Lung (tissue), 11 donors: ENCODE measurements at regions not wholly inside any gene's neighbourhood (a gene's known extent, or its start where the extent isn't known, plus 50 kb on each side); places are given as distances from the start of the nearest gene placed in this dataset.

Source experiments
- ATAC-seq: fragments of 200-7000 bp; cut with Tn5 transposase; one replicate; pipeline ENCODE4 v1.9.1; 2020; ENCODE audit warnings: moderate number of reproducible peaks; ENCODE audit not compliant: insufficient read depth, low FRiP score
- DNase-seq, 3 donors: peaks; one replicate each; pipeline ENCODE4 v3.0.0-alpha.2; 2013 to 2017
- H3K27ac ChIP-seq, 2 donors: one replicate each; pipeline ENCODE4 v1.5.1; 2013; ENCODE audit warnings: mild to moderate bottlenecking in 2 of 2, moderate library complexity in 2 of 2, control low read depth in 1 of 2, inconsistent platforms in 1 of 2, low read depth in 1 of 2, low read length in 1 of 2
- H3K27me3 ChIP-seq, 3 donors: one replicate each; pipeline ENCODE4 v1.5.1; 2013; ENCODE audit warnings: low read length in 2 of 3; ENCODE audit not compliant: control insufficient read depth in 3 of 3, insufficient read depth in 3 of 3
- H3K36me3 ChIP-seq, 4 donors: one replicate each; pipeline ENCODE4 v1.5.1; 2013; ENCODE audit warnings: low read length in 4 of 4, mild to moderate bottlenecking in 1 of 4, moderate library complexity in 1 of 4; ENCODE audit not compliant: control insufficient read depth in 4 of 4, insufficient read depth in 4 of 4
- H3K4me1 ChIP-seq, 5 donors: one replicate each; pipeline ENCODE4 v1.5.1; 2013; ENCODE audit warnings: low read length in 5 of 5, mild to moderate bottlenecking in 2 of 5, moderate library complexity in 1 of 5; ENCODE audit not compliant: control insufficient read depth in 5 of 5, insufficient read depth in 5 of 5
- H3K4me3 ChIP-seq: one replicate; pipeline ENCODE4 v1.5.1; 2013; ENCODE audit warnings: mild to moderate bottlenecking, control low read depth, moderate library complexity
- H3K9ac ChIP-seq, 2 donors: one replicate each; pipeline ENCODE4 v1.5.1; 2013; ENCODE audit warnings: low read length in 2 of 2, control low read depth in 1 of 2; ENCODE audit not compliant: insufficient read depth in 1 of 2
- H3K9me3 ChIP-seq, 4 donors: one replicate each; pipeline ENCODE4 v1.5.1; 2013; ENCODE audit warnings: low read length in 3 of 4, mild to moderate bottlenecking in 1 of 4, moderate library complexity in 1 of 4; ENCODE audit not compliant: control insufficient read depth in 4 of 4, insufficient read depth in 3 of 4
- CTCF ChIP-seq: IDR thresholded peaks from 2 replicates; pipeline ENCODE4 v1.5.1; 2012; ENCODE audit warnings: mild to moderate bottlenecking; ENCODE audit errors: control extremely low read depth, extremely low read depth
- WGBS, 2 donors: extraction: QIAGEN DNeasy Blood & Tissue Kit; methylation state at CpG; one replicate each; pipeline ENCODE4 v1.1.7; 2013; 5-methylcytosine and 5-hydroxymethylcytosine counted together
- donor health status: control.
- donor health status: control.
- donor health status: Bipolar disorder and iron deficiency.
- donor health status: healthy.
- donor health status: DM: yes; HTN: yes; CAD: no.

GRCh38 chr1:229102741-229103391 is 168.0 kb upstream of the RAB4A start:
- no peak overlapping the region for H3K4me3 ChIP-seq
- no peaks in the 10 kb centered on the region for H3K36me3 ChIP-seq
- no peak overlapping the region for H3K27ac ChIP-seq
- H3K9ac ChIP-seq, result no peak overlapping the region
- TF ChIP-seq CTCF, result no peak
- H3K4me1 ChIP-seq, result peaks cover 0 to 8% (median 3%) of the 10 kb centered on the region in 5 donors
- WGBS, 2 donors, result 70 to 85% methylated on average over 2 of the region's 2 CpGs
- H3K9me3 ChIP-seq, result no peaks in the 10 kb centered on the region
- peak in 2 of 3 donors; percentile 37 to 71 for DNase-seq
- ATAC-seq, result no peak
- no peaks in the 10 kb centered on the region for H3K27me3 ChIP-seq

- 80 to 83% methylated on average over 2 of the region's 2 CpGs for WGBS, 2 donors
- DNase-seq (no peak), ATAC-seq (no peak)
- Histone ChIP-seq H3K9me3 (peaks cover 0 to 2% (median 0%) of the 10 kb centered on the region in 4 donors), H3K4me3 (no peak overlapping the region), H3K9ac (no peak overlapping the region), H3K4me1 (peaks cover 0 to 14% (median 3%) of the 10 kb centered on the region in 5 donors), H3K27ac (no peak overlapping the region), H3K27me3 (no peaks in the 10 kb centered on the region), H3K36me3 (no peaks in the 10 kb centered on the region)
- TF ChIP-seq CTCF, result no peak
These were observed 166.3 kb upstream of the RAB4A start for GRCh38 chr1:229104654-229105053.

GRCh38 chr1:229105109-229105508 is 165.8 kb upstream of the RAB4A start:
- no peak overlapping the region for H3K27ac ChIP-seq
- no peak overlapping the region for H3K4me3 ChIP-seq
- no peak overlapping the region for H3K9ac ChIP-seq
- DNase-seq, result no peak
- no peaks in the 10 kb centered on the region for H3K27me3 ChIP-seq
- 75 to 92% methylated on average over 3 of the region's 3 CpGs for WGBS, 2 donors
- no peak for TF ChIP-seq CTCF
- no peak for ATAC-seq
- H3K36me3 ChIP-seq, result no peaks in the 10 kb centered on the region
- peaks cover 0 to 2% (median 0%) of the 10 kb centered on the region in 4 donors for H3K9me3 ChIP-seq
- peaks cover 0 to 14% (median 3%) of the 10 kb centered on the region in 5 donors for H3K4me1 ChIP-seq
